Caco-2 (cell line): ENCODE measurements at regions not wholly inside any gene's neighbourhood (a gene's known extent, or its start where the extent isn't known, plus 50 kb on each side); places are given as distances from the start of the nearest gene placed in this dataset.
"Not testable (repeated sequence)": the region's sequence is repeated elsewhere in the genome, so short reads cannot be mapped to it uniquely, and the experiment has no call there.

Experiments
- BruUV-seq: library from RNA; stranded (reverse); fragments of 400-500 nt; replicated peaks from 2 replicates; lab custom pipeline; 2021; lab: Mats Ljungman, UMichigan
- CTCF ChIA-PET: fragments of 300-600 bp; sonication (Branson Sonifier 250); formaldehyde crosslinking; loops from one replicate; lab custom pipeline; 2022; ENCODE audit warnings: antibody characterized with exemption; lab: Charles Lee
- POLR2A ChIA-PET: fragments of 300-600 bp; sonication (Branson Sonifier 250); formaldehyde crosslinking; loops from one replicate; lab custom pipeline; 2022; ENCODE audit warnings: antibody characterized with exemption; lab: Charles Lee
- DNase-seq, 2 experiments: peaks; one replicate each; pipeline versions ENCODE4 v3.0.0 to v3.0.0-alpha.2; 2020 to 2022
- H3K27me3 ChIP-seq: replicated peaks from 2 replicates; pipeline ENCODE4 v1.6.0; 2011; ENCODE audit warnings: low read length; ENCODE audit not compliant: control insufficient read depth, insufficient read depth
- H3K36me3 ChIP-seq: 2 replicates; pipeline ENCODE4 v1.5.1; 2011; ENCODE audit warnings: low read length; ENCODE audit not compliant: control insufficient read depth, insufficient read depth
- H3K4me1 ChIP-seq: fragments of 250-450 bp; sonication (Bioruptor Pico); 2 replicates; pipeline ENCODE4 v1.5.1; 2020; ENCODE audit warnings: mild to moderate bottlenecking
- H3K4me3 ChIP-seq: 2 replicates; pipeline ENCODE4 v1.5.1; 2011; ENCODE audit warnings: low read depth, mild to moderate bottlenecking, control low read depth, low read length
- H3K9me3 ChIP-seq: fragments of 250-450 bp; sonication (Bioruptor Pico); 2 replicates; pipeline ENCODE4 v1.5.1; 2020; ENCODE audit warnings: mild to moderate bottlenecking, moderate library complexity
- H3K27ac Mint-ChIP-seq: one replicate; pipeline ENCODE4 v1.8.0; 2022; ENCODE audit warnings: mixed read lengths; ENCODE audit not compliant: unreplicated experiment
- H3K27me3 Mint-ChIP-seq: one replicate; pipeline ENCODE4 v1.8.0; 2022; ENCODE audit warnings: mixed read lengths; ENCODE audit not compliant: insufficient read depth, unreplicated experiment
- H3K36me3 Mint-ChIP-seq: one replicate; pipeline ENCODE4 v1.8.0; 2022; ENCODE audit warnings: mild to moderate bottlenecking, mixed read lengths; ENCODE audit not compliant: insufficient read depth, unreplicated experiment
- H3K4me1 Mint-ChIP-seq: one replicate; pipeline ENCODE4 v1.8.0; 2022; ENCODE audit warnings: low read depth, mixed read lengths; ENCODE audit not compliant: unreplicated experiment
- H3K4me3 Mint-ChIP-seq: one replicate; pipeline ENCODE4 v1.8.0; 2022; ENCODE audit warnings: mild to moderate bottlenecking, moderate library complexity, mixed read lengths; ENCODE audit not compliant: unreplicated experiment
- H3K9me3 Mint-ChIP-seq: one replicate; pipeline ENCODE4 v1.8.0; 2022; ENCODE audit warnings: mixed read lengths; ENCODE audit not compliant: unreplicated experiment
- intact Hi-C: fragments of 100-400 bp; cut with micrococcal nuclease; formaldehyde crosslinking; loops from one replicate; pipeline ENCODE4 v1.10.0; 2022; ENCODE audit not compliant: unreplicated experiment
- TF ChIP-seq, protein P1 (sequence below), 2 experiments: fragments of 200-600 bp in 1 of 2; IDR thresholded peaks; 1 replicate in 1 of 2; 2 replicates in 1 of 2; pipeline versions ENCODE4 v1.5.1 to v1.8.0; 2011 to 2022; ENCODE audit warnings: antibody characterized with exemption in 1 of 2, control low read depth in 1 of 2, inconsistent platforms in 1 of 2, low read depth in 1 of 2, low read length in 1 of 2, mild to moderate bottlenecking in 1 of 2, moderate library complexity in 1 of 2; ENCODE audit not compliant: insufficient read depth in 1 of 2, severe bottlenecking in 1 of 2, unreplicated experiment in 1 of 2

DNA sequence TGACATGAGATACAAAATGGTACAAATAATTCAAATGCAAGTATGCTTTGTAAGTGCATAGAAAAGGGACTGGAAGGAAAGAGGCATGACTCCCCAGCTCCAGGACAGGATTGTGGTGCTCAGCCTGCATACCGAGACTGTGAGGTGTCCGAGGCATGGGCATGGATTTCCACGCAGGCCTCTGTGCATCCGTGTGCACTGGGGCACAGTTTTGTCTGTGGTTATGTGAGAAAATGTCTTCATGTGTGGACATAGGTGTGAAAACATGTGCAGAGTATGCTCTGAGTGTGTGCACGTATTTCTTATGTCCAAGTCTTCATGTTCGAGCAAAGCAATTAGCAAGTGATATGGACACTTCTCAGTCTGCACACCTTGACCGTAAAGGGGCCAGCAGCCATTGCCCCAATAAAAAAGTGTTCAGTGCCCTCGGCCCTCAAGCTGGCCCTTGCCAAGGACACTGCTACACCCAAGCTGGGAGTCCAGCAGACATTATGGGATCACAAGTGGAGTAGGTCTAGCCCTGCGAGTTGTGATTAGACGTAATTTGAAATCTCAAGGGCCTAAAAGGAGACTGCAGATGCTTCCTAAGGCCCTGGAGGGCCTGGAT, 120.7 kb downstream of the CYP26B1 start:
- DNase-seq = peak in 1 of 2 experiments; percentile 2
- no peaks in the 10 kb centered on the region for H3K9me3 ChIP-seq
- CTCF ChIA-PET = no interaction called here

DNA sequence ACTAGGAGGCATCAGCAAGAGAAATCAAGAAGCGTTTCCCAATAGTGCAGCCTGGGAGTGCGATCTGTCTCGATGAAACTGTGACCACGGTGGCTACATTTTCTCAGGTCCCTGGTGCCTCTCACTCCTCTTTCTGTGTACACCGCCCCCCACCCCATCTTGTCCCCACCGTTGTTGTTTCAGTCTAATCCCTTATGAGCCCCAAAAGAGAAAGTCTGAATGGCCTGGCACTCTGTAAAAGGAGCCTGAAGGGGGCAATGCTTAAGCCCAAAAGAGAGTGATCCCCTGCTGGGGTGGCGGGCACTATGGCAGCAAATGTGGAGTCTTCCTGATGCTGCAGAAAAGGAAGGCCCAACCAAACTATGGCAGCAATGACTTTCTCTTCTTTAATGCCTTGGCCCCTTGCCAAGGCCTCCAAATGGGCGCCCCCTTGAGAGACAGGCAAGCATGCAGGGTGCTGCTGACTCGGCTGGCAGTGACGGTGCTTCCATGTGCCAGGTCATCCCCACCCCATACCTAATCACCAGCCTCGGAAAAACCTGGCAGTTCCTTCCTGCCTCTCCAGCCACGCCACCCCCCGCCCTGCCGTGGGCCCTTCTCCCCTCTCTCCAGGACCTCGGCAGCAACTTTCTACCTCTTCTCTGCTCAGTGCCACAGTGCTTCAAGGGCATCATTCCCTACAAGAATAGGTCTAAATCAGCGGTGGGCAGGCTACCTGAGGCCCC, 123.0 kb downstream of the CYP26B1 start:
- H3K4me3 Mint-ChIP-seq = no peak overlapping the region

More for the DNA sequence above, 120.7 kb downstream of the CYP26B1 start:
- BruUV-seq = no TSS peak
- Mint-ChIP-seq H3K9me3 (no peaks in the 10 kb centered on the region), H3K4me3 (no peak overlapping the region), H3K4me1 (no peaks in the 10 kb centered on the region), H3K27me3 (no peaks in the 10 kb centered on the region), H3K36me3 (no peaks in the 10 kb centered on the region), H3K27ac (no peak overlapping the region)
- TF ChIP-seq, protein P1, sequence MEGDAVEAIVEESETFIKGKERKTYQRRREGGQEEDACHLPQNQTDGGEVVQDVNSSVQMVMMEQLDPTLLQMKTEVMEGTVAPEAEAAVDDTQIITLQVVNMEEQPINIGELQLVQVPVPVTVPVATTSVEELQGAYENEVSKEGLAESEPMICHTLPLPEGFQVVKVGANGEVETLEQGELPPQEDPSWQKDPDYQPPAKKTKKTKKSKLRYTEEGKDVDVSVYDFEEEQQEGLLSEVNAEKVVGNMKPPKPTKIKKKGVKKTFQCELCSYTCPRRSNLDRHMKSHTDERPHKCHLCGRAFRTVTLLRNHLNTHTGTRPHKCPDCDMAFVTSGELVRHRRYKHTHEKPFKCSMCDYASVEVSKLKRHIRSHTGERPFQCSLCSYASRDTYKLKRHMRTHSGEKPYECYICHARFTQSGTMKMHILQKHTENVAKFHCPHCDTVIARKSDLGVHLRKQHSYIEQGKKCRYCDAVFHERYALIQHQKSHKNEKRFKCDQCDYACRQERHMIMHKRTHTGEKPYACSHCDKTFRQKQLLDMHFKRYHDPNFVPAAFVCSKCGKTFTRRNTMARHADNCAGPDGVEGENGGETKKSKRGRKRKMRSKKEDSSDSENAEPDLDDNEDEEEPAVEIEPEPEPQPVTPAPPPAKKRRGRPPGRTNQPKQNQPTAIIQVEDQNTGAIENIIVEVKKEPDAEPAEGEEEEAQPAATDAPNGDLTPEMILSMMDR (IDR thresholded peaks at IDR 0.05; ENCODE audit: insufficient read depth in 1 of 2, low read depth in 1 of 2, low read length in 1 of 2, severe bottlenecking in 1 of 2, unreplicated experiment in 1 of 2) = no peak
- H3K36me3 ChIP-seq = no peaks in the 10 kb centered on the region
- POLR2A ChIA-PET = no interaction called here
- H3K4me1 ChIP-seq = 0 out of 2 replicates have a peak, but pooled peaks cover 4% of the 10 kb centered on the region
- no peaks in the 10 kb centered on the region for H3K27me3 ChIP-seq
- no peak overlapping the region for H3K4me3 ChIP-seq
- intact Hi-C loops = no loop called here

DNA sequence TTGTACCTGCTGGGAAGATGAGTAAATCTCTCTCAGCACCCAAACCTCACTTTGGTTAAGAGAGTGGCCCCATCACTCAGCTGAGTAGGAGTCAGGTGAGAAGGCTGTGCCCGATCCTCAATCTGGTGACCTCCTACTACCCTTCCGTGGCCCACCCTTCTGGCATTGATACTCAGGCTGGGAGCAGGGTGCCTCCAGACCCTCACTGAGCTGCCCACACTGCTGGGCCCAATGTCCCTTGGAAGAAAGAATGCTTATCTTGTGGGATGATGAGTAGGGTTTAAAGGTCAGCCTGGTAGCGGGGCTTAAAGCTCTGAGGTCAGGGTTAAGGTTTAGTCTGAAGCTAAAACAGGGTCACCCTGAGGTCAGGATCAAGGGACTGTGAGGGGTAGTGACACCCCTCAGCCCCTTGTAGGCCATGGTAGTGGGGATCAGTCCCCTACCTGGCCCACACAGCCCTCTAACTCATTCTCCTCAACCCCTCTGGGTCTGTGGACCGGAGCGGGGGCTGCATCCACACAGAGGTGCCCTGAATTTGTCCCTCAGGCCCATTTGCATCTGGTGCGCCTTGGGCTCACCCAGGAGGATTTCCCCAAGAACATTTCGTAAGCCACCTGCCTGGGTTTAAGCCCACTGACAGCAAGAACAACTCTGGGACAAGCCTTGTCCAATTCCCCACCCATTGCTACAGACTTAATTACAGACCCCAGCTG, 123.8 kb downstream of the CYP26B1 start:
- TF ChIP-seq, protein P1 (IDR thresholded peaks at IDR 0.05; ENCODE audit: insufficient read depth in 1 of 2, low read depth in 1 of 2, low read length in 1 of 2, severe bottlenecking in 1 of 2, unreplicated experiment in 1 of 2) = no peak
- peak in 1 of 2 experiments; percentile 14 for DNase-seq
- H3K4me3 Mint-ChIP-seq = no peak overlapping the region
- H3K36me3 Mint-ChIP-seq = no peaks in the 10 kb centered on the region
- POLR2A ChIA-PET = no interaction called here
- H3K27me3 Mint-ChIP-seq = no peaks in the 10 kb centered on the region
- no peaks in the 10 kb centered on the region for H3K9me3 Mint-ChIP-seq
- intact Hi-C loops = no loop called here
- H3K4me1 ChIP-seq = no peaks in the 10 kb centered on the region
- H3K4me1 Mint-ChIP-seq = no peaks in the 10 kb centered on the region
- no peaks in the 10 kb centered on the region for H3K9me3 ChIP-seq
- H3K36me3 ChIP-seq = no peaks in the 10 kb centered on the region
- H3K27me3 ChIP-seq = no peaks in the 10 kb centered on the region
- H3K27ac Mint-ChIP-seq = no peak overlapping the region
- no peak overlapping the region for H3K4me3 ChIP-seq
- BruUV-seq = no TSS peak
- CTCF ChIA-PET = no interaction called here

More for the DNA sequence above, 123.0 kb downstream of the CYP26B1 start:
- Mint-ChIP-seq H3K36me3 (no peaks in the 10 kb centered on the region), H3K27ac (no peak overlapping the region), H3K9me3 (no peaks in the 10 kb centered on the region), H3K4me1 (no peaks in the 10 kb centered on the region), H3K27me3 (no peaks in the 10 kb centered on the region)
- intact Hi-C loops = no loop called here
- no peaks in the 10 kb centered on the region for H3K4me1 ChIP-seq
- peak in 1 of 2 experiments; percentile 12 for DNase-seq
- CTCF ChIA-PET = no interaction called here
- no peaks in the 10 kb centered on the region for H3K27me3 ChIP-seq
- H3K9me3 ChIP-seq = no peaks in the 10 kb centered on the region
- TF ChIP-seq, protein P1 (IDR thresholded peaks at IDR 0.05; ENCODE audit: insufficient read depth in 1 of 2, low read depth in 1 of 2, low read length in 1 of 2, severe bottlenecking in 1 of 2, unreplicated experiment in 1 of 2) = no peak
- BruUV-seq = no TSS peak
- no peaks in the 10 kb centered on the region for H3K36me3 ChIP-seq
- no peak overlapping the region for H3K4me3 ChIP-seq
- POLR2A ChIA-PET = no interaction called here

DNA sequence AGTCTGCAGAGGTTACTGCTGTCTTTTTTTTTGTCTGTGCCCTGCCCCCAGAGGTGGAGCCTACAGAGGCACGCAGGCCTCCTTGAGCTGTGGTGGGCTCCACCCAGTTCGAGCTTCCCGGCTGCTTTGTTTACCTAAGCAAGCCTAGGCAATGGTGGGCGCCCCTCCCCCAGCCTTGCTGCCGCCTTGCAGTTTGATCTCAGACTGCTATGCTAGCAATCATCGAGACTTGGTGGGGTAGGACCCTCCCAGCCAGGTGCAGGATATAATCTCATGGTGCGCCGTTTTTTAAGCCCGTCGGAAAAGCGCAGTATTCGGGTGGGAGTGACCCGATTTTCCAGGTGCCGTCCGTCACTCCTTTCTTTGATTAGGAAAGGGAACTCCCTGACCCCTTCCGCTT, 126.3 kb downstream of the CYP26B1 start:
- H3K4me1 ChIP-seq, intact Hi-C loops, H3K9me3 ChIP-seq, CTCF ChIA-PET, H3K4me3 Mint-ChIP-seq, H3K9me3 Mint-ChIP-seq, H3K36me3 Mint-ChIP-seq, H3K4me3 ChIP-seq, BruUV-seq, POLR2A ChIA-PET, H3K27me3 ChIP-seq, H3K4me1 Mint-ChIP-seq, H3K27me3 Mint-ChIP-seq, H3K27ac Mint-ChIP-seq, H3K36me3 ChIP-seq: not testable (repeated sequence)
- peak in 1 of 2 experiments; percentile 23 for DNase-seq
